GM23338 (cell line): ENCODE measurements at regions not wholly inside any gene's neighbourhood (a gene's known extent, or its start where the extent isn't known, plus 50 kb on each side); places are given as distances from the start of the nearest gene placed in this dataset.

Experiments used
- ATAC-seq: fragments of 200-7000 bp; cut with Tn5 transposase; 3 replicates; pipeline ENCODE4 v1.9.1; 2020
- DNase-seq: peaks from one replicate; pipeline ENCODE4 v3.0.0-alpha.2; 2015; ENCODE audit warnings: low spot score
- H2AFZ ChIP-seq: fragments of 200-600 bp; sonication (generic); 2 replicates; pipeline ENCODE4 v1.8.0; 2016; ENCODE audit warnings: antibody characterized with exemption, mild to moderate bottlenecking, moderate library complexity
- H3F3A ChIP-seq: fragments of 200-600 bp; sonication (generic); replicated peaks from 2 replicates; pipeline ENCODE4 v1.8.0; 2017; ENCODE audit warnings: antibody characterized with exemption, mixed run types, low read depth
- H3K27ac ChIP-seq: fragments of 200-600 bp; sonication (generic); 2 replicates; pipeline ENCODE4 v1.6.1; 2016; ENCODE audit warnings: low read depth
- H3K27me3 ChIP-seq: fragments of 200-600 bp; sonication (generic); 2 replicates; pipeline ENCODE4 v1.8.0; 2016; ENCODE audit warnings: mild to moderate bottlenecking, mixed run types, moderate library complexity; ENCODE audit not compliant: insufficient read depth
- H3K36me3 ChIP-seq: fragments of 200-600 bp; sonication (generic); 2 replicates; pipeline ENCODE4 v1.8.0; 2016; ENCODE audit warnings: mild to moderate bottlenecking; ENCODE audit not compliant: insufficient read depth
- H3K4me1 ChIP-seq: fragments of 200-600 bp; sonication (generic); 2 replicates; pipeline ENCODE4 v1.8.0; 2016; ENCODE audit warnings: mild to moderate bottlenecking, moderate library complexity; ENCODE audit not compliant: insufficient read depth
- H3K4me2 ChIP-seq: fragments of 200-600 bp; sonication (generic); 2 replicates; pipeline ENCODE4 v1.7.1; 2017; ENCODE audit warnings: mixed run types
- H3K4me3 ChIP-seq: fragments of 200-600 bp; sonication (generic); 2 replicates; pipeline ENCODE4 v1.6.1; 2016; ENCODE audit warnings: mixed run types
- H3K79me2 ChIP-seq: fragments of 200-600 bp; sonication (generic); replicated peaks from 2 replicates; pipeline ENCODE4 v1.8.0; 2017; ENCODE audit warnings: mild to moderate bottlenecking; ENCODE audit not compliant: insufficient read depth
- H3K9me2 ChIP-seq: fragments of 200-600 bp; sonication (generic); 2 replicates; pipeline ENCODE4 v1.8.0; 2017; ENCODE audit not compliant: insufficient read depth
- H4K20me1 ChIP-seq: fragments of 200-600 bp; sonication (generic); replicated peaks from 2 replicates; pipeline ENCODE4 v1.8.0; 2017; ENCODE audit warnings: mild to moderate bottlenecking; ENCODE audit not compliant: insufficient read depth
- H3K27ac Mint-ChIP-seq: 2 replicates; pipeline ENCODE4 v1.8.0; 2020; ENCODE audit warnings: inconsistent platforms, mild to moderate bottlenecking, moderate library complexity, mixed read lengths
- H3K27me3 Mint-ChIP-seq: 3 replicates; pipeline ENCODE4 v1.8.0; 2022; ENCODE audit warnings: low read depth, mild to moderate bottlenecking, moderate library complexity, mixed read lengths, inconsistent platforms; ENCODE audit not compliant: insufficient read depth, poor library complexity
- H3K36me3 Mint-ChIP-seq: 3 replicates; pipeline ENCODE4 v1.8.0; 2021; ENCODE audit warnings: low read depth, mild to moderate bottlenecking, inconsistent platforms, moderate library complexity, mixed read lengths
- H3K4me1 Mint-ChIP-seq: 3 replicates; pipeline ENCODE4 v1.8.0; 2020; ENCODE audit warnings: mild to moderate bottlenecking, inconsistent platforms, mixed read lengths
- H3K4me3 Mint-ChIP-seq: 3 replicates; pipeline ENCODE4 v1.8.0; 2021; ENCODE audit warnings: moderate library complexity, mild to moderate bottlenecking, inconsistent platforms, mixed read lengths
- H3K9me3 Mint-ChIP-seq: 3 replicates; pipeline ENCODE4 v1.8.0; 2020; ENCODE audit warnings: moderate library complexity, mild to moderate bottlenecking, inconsistent platforms, mixed read lengths
- CREB1 ChIP-seq: fragments of 250-450 bp; sonication (Bioruptor Pico); IDR thresholded peaks from 2 replicates; pipeline ENCODE4 v1.5.0; 2020; ENCODE audit warnings: low read depth, mild to moderate bottlenecking, moderate library complexity
- EZH2 ChIP-seq: fragments of 200-600 bp; sonication (generic); IDR thresholded peaks from one replicate; pipeline ENCODE4 v1.8.0; 2017; ENCODE audit warnings: antibody characterized with exemption, mild to moderate bottlenecking, low read depth; ENCODE audit not compliant: unreplicated experiment
- EZH2phosphoT487 ChIP-seq: fragments of 200-600 bp; sonication (generic); IDR thresholded peaks from one replicate; pipeline ENCODE4 v1.8.1; 2018; ENCODE audit warnings: antibody characterized with exemption; ENCODE audit not compliant: unreplicated experiment
- JUNB ChIP-seq: IDR thresholded peaks from one replicate; pipeline ENCODE4 v1.6.1; 2016; ENCODE audit warnings: antibody characterized with exemption; ENCODE audit not compliant: unreplicated experiment
- NANOG ChIP-seq: IDR thresholded peaks from 2 replicates; pipeline ENCODE4 v1.6.1; 2016; ENCODE audit warnings: antibody characterized with exemption, borderline replicate concordance
- POLR2AphosphoS5 ChIP-seq: IDR thresholded peaks from 2 replicates; pipeline ENCODE4 v1.6.1; 2016; ENCODE audit warnings: antibody characterized with exemption, low read depth
- REST ChIP-seq: IDR thresholded peaks from one replicate; pipeline ENCODE4 v1.6.1; 2018; ENCODE audit warnings: antibody characterized with exemption; ENCODE audit not compliant: unreplicated experiment
- STAT1 ChIP-seq: IDR thresholded peaks from one replicate; pipeline ENCODE4 v1.6.1; 2016; ENCODE audit warnings: antibody characterized with exemption; ENCODE audit not compliant: unreplicated experiment
- ZNF114 ChIP-seq: fragments of 250-450 bp; sonication (Bioruptor Pico); IDR thresholded peaks from 2 replicates; pipeline ENCODE4 v1.5.0; 2020; ENCODE audit warnings: mild to moderate bottlenecking, moderate library complexity
- ZNF331 ChIP-seq: fragments of 250-450 bp; sonication (Bioruptor Pico); IDR thresholded peaks from 2 replicates; pipeline ENCODE4 v1.5.0; 2020; ENCODE audit warnings: low read depth, mild to moderate bottlenecking, moderate library complexity
- TF ChIP-seq, protein P1 (sequence below): fragments of 250-450 bp; sonication (Bioruptor Pico); IDR thresholded peaks from 2 replicates; pipeline ENCODE4 v1.5.0; 2020; ENCODE audit warnings: mild to moderate bottlenecking, moderate library complexity
- TF ChIP-seq, protein P2 (sequence below): IDR thresholded peaks from 2 replicates; pipeline ENCODE4 v1.6.1; 2016; ENCODE audit warnings: antibody characterized with exemption
- TF ChIP-seq, protein P3 (sequence below), 2 experiments: fragments of 200-600 bp in 1 of 2; sonication (generic) in 1 of 2; conservative IDR thresholded peaks; 2 replicates each; pipeline versions ENCODE4 v1.5.1 to v1.6.1; 2016 to 2017; ENCODE audit warnings: antibody characterized with exemption in 2 of 2, low read depth in 2 of 2, mild to moderate bottlenecking in 2 of 2, moderate library complexity in 1 of 2

DNA sequence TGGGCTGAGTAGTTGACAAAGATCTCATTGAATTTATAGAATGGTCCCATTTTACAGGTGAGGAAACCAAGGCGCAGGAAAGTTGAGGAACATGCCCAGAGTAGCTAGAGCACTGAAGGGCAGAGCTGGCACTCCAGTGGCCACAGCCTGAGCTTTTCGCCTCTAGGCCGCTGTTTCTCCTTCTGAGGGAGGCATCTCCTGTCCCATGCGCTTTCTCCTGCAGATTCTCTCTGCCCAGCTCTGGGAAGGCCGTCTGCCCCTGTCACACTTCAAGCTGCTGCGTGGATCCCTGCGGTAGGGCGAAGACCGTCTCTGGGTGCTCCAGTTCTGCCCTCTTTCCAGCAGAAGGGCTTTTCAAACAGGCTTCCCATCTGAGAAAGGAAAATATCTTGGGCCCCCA lies 159.9 kb downstream of the ACTL8 start:
- Histone ChIP-seq H2AFZ (no peak overlapping the region), H3K4me3 (no peak overlapping the region), H3K27me3 (no peaks in the 10 kb centered on the region), H3K9me2 (no peaks in the 10 kb centered on the region), H3K4me2 (no peak overlapping the region), H3F3A (no peaks in the 10 kb centered on the region), H4K20me1 (no peaks in the 10 kb centered on the region), H3K4me1 (peaks cover 16% of the 10 kb centered on the region; the same call in 1 of the 2 replicates), H3K79me2 (no peaks in the 10 kb centered on the region), H3K27ac (no peak overlapping the region), H3K36me3 (no peaks in the 10 kb centered on the region)
- peaks cover 17% of the 10 kb centered on the region for H3K4me1 Mint-ChIP-seq
- H3K27me3 Mint-ChIP-seq, result peaks cover 10% of the 10 kb centered on the region
- no peaks in the 10 kb centered on the region for H3K36me3 Mint-ChIP-seq
- no peaks in the 10 kb centered on the region for H3K9me3 Mint-ChIP-seq
- ATAC-seq (no peak), DNase-seq (no peak)
- no peak overlapping the region for H3K27ac Mint-ChIP-seq
- TF ChIP-seq REST (no peak), EZH2phosphoT487 (no peak), CREB1 (CRISPR knock-in tag) (no peak), ZNF114 (CRISPR knock-in tag) (no peak), STAT1 (no peak), ZNF331 (no peak), POLR2AphosphoS5 (no peak), JUNB (no peak), NANOG (no peak), EZH2 (no peak)
- TF ChIP-seq, protein P1, sequence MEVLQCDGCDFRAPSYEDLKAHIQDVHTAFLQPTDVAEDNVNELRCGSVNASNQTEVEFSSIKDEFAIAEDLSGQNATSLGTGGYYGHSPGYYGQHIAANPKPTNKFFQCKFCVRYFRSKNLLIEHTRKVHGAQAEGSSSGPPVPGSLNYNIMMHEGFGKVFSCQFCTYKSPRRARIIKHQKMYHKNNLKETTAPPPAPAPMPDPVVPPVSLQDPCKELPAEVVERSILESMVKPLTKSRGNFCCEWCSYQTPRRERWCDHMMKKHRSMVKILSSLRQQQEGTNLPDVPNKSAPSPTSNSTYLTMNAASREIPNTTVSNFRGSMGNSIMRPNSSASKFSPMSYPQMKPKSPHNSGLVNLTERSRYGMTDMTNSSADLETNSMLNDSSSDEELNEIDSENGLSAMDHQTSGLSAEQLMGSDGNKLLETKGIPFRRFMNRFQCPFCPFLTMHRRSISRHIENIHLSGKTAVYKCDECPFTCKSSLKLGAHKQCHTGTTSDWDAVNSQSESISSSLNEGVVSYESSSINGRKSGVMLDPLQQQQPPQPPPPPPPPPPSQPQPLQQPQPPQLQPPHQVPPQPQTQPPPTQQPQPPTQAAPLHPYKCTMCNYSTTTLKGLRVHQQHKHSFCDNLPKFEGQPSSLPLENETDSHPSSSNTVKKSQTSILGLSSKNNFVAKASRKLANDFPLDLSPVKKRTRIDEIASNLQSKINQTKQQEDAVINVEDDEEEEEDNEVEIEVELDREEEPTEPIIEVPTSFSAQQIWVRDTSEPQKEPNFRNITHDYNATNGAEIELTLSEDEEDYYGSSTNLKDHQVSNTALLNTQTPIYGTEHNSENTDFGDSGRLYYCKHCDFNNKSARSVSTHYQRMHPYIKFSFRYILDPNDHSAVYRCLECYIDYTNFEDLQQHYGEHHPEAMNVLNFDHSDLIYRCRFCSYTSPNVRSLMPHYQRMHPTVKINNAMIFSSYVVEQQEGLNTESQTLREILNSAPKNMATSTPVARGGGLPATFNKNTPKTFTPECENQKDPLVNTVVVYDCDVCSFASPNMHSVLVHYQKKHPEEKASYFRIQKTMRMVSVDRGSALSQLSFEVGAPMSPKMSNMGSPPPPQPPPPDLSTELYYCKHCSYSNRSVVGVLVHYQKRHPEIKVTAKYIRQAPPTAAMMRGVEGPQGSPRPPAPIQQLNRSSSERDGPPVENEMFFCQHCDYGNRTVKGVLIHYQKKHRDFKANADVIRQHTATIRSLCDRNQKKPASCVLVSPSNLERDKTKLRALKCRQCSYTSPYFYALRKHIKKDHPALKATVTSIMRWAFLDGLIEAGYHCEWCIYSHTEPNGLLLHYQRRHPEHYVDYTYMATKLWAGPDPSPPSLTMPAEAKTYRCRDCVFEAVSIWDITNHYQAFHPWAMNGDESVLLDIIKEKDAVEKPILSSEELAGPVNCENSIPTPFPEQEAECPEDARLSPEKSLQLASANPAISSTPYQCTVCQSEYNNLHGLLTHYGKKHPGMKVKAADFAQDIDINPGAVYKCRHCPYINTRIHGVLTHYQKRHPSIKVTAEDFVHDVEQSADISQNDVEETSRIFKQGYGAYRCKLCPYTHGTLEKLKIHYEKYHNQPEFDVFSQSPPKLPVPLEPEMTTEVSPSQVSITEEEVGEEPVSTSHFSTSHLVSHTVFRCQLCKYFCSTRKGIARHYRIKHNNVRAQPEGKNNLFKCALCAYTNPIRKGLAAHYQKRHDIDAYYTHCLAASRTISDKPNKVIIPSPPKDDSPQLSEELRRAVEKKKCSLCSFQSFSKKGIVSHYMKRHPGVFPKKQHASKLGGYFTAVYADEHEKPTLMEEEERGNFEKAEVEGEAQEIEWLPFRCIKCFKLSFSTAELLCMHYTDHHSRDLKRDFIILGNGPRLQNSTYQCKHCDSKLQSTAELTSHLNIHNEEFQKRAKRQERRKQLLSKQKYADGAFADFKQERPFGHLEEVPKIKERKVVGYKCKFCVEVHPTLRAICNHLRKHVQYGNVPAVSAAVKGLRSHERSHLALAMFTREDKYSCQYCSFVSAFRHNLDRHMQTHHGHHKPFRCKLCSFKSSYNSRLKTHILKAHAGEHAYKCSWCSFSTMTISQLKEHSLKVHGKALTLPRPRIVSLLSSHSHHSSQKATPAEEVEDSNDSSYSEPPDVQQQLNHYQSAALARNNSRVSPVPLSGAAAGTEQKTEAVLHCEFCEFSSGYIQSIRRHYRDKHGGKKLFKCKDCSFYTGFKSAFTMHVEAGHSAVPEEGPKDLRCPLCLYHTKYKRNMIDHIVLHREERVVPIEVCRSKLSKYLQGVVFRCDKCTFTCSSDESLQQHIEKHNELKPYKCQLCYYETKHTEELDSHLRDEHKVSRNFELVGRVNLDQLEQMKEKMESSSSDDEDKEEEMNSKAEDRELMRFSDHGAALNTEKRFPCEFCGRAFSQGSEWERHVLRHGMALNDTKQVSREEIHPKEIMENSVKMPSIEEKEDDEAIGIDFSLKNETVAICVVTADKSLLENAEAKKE, result no peak
- TF ChIP-seq, protein P2, sequence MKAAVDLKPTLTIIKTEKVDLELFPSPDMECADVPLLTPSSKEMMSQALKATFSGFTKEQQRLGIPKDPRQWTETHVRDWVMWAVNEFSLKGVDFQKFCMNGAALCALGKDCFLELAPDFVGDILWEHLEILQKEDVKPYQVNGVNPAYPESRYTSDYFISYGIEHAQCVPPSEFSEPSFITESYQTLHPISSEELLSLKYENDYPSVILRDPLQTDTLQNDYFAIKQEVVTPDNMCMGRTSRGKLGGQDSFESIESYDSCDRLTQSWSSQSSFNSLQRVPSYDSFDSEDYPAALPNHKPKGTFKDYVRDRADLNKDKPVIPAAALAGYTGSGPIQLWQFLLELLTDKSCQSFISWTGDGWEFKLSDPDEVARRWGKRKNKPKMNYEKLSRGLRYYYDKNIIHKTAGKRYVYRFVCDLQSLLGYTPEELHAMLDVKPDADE, result no peak
- TF ChIP-seq, protein P3, sequence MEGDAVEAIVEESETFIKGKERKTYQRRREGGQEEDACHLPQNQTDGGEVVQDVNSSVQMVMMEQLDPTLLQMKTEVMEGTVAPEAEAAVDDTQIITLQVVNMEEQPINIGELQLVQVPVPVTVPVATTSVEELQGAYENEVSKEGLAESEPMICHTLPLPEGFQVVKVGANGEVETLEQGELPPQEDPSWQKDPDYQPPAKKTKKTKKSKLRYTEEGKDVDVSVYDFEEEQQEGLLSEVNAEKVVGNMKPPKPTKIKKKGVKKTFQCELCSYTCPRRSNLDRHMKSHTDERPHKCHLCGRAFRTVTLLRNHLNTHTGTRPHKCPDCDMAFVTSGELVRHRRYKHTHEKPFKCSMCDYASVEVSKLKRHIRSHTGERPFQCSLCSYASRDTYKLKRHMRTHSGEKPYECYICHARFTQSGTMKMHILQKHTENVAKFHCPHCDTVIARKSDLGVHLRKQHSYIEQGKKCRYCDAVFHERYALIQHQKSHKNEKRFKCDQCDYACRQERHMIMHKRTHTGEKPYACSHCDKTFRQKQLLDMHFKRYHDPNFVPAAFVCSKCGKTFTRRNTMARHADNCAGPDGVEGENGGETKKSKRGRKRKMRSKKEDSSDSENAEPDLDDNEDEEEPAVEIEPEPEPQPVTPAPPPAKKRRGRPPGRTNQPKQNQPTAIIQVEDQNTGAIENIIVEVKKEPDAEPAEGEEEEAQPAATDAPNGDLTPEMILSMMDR (conservative IDR thresholded peaks at IDR 0.05; ENCODE audit: low read depth in 2 of 2), result no peak
- H3K4me3 Mint-ChIP-seq, result no peak overlapping the region
